HEK293 (cell line): ENCODE measurements at regions not wholly inside any gene's neighbourhood (a gene's known extent, or its start where the extent isn't known, plus 50 kb on each side); places are given as distances from the start of the nearest gene placed in this dataset.

Experiments
- ATF2 ChIP-seq: fragments of 450-650 bp; formaldehyde crosslinking; IDR thresholded peaks from 2 replicates; pipeline ENCODE4 v1.5.1; 2016; ENCODE audit warnings: missing biosample characterization, missing genetic modification characterization, low read depth
- CTCF ChIP-seq: fragments of 450-650 bp; formaldehyde crosslinking; IDR thresholded peaks from 2 replicates; pipeline ENCODE4 v1.5.1; 2016; ENCODE audit warnings: missing biosample characterization, missing genetic modification characterization
- YY1 ChIP-seq: fragments of 450-650 bp; formaldehyde crosslinking; IDR thresholded peaks from 2 replicates; pipeline ENCODE4 v1.5.1; 2018; ENCODE audit warnings: missing biosample characterization, missing genetic modification characterization
- ZNF837 ChIP-seq: fragments of 450-650 bp; formaldehyde crosslinking; IDR thresholded peaks from 2 replicates; pipeline ENCODE4 v1.5.1; 2016; ENCODE audit warnings: missing biosample characterization, missing genetic modification characterization
- TF ChIP-seq, protein P1 (sequence below): fragments of 450-650 bp; formaldehyde crosslinking; IDR thresholded peaks from 2 replicates; pipeline ENCODE4 v1.5.1; 2016; ENCODE audit warnings: missing biosample characterization, missing genetic modification characterization

GRCh38 chr18:40612356-40612755 is 1342.7 kb upstream of the PIK3C3 start:
- TF ChIP-seq, protein P1, sequence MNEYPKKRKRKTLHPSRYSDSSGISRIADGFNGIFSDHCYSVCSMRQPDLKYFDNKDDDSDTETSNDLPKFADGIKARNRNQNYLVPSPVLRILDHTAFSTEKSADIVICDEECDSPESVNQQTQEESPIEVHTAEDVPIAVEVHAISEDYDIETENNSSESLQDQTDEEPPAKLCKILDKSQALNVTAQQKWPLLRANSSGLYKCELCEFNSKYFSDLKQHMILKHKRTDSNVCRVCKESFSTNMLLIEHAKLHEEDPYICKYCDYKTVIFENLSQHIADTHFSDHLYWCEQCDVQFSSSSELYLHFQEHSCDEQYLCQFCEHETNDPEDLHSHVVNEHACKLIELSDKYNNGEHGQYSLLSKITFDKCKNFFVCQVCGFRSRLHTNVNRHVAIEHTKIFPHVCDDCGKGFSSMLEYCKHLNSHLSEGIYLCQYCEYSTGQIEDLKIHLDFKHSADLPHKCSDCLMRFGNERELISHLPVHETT (tag by site-specific recombination): no peak
- TF ChIP-seq CTCF (tag by site-specific recombination) (no peak), ATF2 (tag by site-specific recombination) (no peak), YY1 (tag by site-specific recombination) (no peak), ZNF837 (tag by site-specific recombination) (no peak)
